HCEC 1CT (cell line): ENCODE measurements at regions not wholly inside any gene's neighbourhood (a gene's known extent, or its start where the extent isn't known, plus 50 kb on each side); places are given as distances from the start of the nearest gene placed in this dataset.

Experiments
- DNase-seq: peaks from one replicate; pipeline ENCODE4 v3.0.0-alpha.2; 2017

DNA sequence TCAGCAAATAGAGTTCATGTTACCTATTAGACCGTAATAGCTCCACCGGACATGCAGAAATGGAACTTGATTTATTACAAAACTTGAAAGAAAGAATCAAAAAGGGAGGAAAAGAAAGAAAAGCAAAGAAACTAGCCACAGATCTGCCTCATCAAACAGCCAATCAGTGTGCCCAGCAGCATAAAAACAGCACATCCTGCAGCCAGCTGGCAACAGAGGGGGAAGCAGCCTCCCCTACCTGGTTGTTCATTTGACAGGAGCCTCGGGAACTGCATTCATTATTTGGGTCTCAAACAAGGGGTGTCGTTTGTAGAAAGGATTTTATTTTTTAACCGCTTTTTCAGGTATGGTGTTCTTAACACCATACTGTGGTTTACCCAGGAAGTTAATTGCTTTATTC is 181.5 kb upstream of the TOPAZ1 start:
- DNase-seq: no peak

DNA sequence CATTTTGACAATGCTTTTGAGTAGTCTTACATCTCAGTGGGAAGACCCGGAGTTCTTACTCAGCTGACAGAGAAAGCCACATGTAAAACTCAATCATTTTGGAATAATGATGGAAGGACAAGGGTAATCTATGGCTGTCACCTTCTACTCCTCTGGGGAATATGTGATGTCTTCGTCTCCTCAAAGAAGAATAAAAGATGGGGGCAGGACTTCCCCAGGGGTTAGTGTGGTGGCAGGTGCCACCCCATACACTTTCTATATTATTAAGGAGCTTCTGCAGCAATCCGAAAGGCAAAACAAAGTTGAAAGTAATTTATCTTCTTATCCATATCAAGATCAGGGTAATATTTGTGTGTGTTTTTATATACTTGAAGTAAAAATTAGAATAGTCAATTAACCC is 180.4 kb upstream of the TOPAZ1 start:
- no peak for DNase-seq

DNA sequence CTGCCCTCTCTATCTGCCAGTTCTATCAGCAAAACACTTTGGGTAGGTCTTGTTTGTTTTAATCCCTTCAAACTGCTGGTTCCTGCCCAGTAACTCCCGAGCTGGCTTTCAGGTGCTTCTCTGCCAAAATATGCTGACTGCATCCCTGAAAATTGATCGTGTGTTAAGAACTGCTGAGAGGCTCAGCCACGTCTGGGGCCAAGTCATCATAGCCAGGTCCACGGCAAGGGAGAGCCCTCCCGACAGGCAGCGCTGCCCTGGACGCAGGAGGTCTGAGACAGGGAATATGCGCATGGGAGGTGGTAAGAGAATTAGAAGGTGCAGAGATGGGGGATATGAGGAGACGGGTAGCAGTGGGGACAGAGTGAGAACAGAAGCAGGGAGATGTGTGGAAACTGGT is 179.7 kb upstream of the TOPAZ1 start:
- DNase-seq: no peak

DNA sequence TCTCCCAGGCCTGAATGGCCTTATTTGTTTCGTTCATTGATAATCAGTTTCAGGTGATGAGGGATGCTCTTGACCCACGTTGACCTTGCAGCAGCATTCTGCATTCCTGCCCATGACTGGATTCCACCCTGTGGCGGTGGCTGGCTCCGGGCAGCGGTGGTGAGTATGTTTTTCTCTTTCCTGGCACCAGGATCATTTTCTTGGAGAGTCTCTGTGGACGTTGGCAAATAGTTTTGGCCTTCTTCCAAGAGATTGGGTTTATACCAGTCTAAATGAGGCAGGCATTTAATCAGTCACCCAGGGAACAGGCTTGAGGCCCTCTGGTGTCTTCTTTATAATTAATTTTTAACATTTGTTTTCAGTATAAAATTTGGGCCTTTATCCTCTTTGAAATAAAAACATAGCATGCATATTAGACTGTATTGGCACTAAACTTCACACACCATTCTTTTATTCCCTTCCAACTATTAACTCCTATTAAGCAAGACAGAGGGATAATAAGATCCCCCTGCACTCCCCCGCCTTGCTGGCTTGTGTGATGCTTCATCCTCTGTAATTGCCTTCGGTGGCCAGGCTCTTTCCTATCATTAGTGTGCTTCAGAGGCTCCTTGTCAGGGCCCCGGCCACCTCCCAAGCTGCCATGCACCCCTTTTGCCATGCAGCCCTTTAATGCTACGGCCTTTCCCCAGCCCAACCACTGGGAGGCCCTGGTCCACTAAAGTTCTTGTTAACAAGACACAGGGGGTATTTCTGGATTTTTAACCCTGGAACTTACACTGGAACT is 176.2 kb upstream of the TOPAZ1 start:
- DNase-seq: no peak

DNA sequence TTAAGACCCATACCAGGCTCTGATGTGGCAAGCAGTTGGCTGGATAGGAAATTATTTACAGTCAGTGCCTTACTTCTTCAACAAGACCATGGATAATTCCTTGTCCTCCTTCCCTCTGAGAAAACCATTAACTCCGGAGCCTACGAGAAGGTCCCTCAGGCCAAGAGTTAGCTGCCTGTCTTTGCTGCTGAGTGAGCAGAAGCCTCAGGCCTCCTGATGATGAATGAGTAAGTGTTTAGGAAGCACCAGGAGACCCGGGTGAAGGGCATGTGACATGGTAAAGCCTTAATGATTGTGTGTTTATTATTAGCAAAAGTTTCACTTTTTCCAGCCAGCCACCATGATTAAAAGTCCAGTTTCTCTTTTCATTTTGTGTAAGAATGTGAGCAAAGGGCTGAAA is 174.9 kb upstream of the TOPAZ1 start:
- no peak for DNase-seq

DNA sequence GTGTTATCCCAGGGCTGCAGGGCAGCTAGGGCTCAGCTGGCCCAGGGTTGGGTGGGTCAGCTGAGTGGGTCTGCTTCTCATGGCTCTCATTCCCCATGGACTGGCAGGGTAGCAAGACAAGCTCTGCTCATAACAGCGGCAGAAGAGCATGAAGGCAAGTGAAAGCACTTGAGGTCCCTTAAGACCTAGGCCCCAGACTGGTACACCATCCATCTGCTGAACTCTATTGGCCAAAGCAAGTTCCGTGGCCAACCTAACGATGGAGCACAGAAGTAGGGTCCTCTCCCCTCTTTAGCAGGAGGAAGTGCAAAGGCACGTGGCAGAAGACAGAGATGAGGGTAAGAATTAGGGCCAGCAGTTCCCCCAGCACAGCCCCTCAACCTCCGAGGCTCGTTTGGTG is 174.3 kb upstream of the TOPAZ1 start:
- DNase-seq: no peak

DNA sequence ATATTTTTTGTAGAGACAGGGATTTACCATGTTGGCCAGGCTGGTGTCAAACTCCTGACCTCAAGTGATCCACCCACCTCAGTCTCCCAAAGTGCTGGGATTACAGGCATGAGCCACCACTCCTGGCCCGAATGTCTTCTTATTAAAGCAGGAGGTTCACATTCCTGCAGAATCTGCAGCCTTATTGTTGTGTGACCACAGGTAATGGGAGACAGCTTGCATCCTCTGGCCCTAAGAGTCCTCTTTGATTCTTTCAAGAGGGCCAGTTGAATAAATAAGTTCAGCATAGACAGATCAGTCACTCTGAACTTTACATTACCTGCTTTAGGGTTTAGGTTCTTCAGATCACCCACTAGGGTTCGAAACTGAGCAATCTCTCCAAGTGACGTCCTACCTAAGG is 172.9 kb upstream of the TOPAZ1 start:
- no peak for DNase-seq

DNA sequence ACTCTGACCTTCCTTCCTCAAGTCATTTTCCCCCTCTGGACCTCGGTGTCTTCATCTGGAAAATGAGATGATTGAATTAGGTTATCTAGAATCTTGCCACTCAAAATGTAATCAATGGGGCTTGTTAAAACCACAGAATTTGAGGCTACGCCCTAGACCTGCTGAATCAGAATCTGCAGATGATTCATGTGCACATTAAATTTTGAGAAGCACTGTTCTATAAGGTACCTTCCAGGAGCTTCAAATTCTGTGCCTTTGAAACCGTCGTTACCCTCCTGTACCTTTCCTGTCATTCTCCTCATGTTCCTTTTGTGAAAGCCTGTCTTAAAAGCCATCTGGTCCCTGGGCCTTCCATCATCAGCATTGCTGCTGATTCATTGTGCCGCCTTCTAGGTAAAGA is 172.4 kb upstream of the TOPAZ1 start:
- DNase-seq: no peak

DNA sequence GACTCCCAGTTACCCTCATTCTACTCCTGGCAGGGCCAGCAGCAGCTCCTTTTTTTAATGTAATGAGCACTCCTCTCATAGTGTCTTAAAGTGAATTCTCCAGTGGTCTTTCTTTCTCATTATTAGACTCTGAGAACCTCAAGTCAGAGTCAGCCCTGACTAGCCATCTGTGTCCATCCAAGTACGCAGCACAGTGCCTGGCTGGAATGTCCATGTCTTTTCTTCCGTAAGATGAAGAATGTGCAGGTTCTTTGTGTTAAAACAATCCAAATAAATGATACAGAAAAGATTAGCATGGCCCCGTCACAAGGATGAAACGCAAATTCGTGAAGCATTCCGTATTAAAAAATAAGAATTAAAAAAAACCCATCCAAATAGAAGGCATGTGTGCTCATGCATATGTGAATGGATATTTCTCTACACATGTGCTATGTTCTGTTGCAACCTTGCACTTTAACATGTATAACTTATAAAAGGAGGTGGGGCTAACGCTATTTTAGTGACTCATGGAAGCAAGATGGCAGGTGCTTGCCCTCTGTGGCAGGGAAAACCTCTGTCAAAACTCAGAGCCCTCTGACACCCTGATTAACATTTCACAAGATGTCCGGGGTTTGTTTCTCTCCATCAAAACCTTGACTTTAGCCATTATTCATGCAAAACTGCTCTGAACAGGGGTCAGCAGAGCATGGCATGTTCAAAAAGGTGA is 170.7 kb upstream of the TOPAZ1 start:
- no peak for DNase-seq

DNA sequence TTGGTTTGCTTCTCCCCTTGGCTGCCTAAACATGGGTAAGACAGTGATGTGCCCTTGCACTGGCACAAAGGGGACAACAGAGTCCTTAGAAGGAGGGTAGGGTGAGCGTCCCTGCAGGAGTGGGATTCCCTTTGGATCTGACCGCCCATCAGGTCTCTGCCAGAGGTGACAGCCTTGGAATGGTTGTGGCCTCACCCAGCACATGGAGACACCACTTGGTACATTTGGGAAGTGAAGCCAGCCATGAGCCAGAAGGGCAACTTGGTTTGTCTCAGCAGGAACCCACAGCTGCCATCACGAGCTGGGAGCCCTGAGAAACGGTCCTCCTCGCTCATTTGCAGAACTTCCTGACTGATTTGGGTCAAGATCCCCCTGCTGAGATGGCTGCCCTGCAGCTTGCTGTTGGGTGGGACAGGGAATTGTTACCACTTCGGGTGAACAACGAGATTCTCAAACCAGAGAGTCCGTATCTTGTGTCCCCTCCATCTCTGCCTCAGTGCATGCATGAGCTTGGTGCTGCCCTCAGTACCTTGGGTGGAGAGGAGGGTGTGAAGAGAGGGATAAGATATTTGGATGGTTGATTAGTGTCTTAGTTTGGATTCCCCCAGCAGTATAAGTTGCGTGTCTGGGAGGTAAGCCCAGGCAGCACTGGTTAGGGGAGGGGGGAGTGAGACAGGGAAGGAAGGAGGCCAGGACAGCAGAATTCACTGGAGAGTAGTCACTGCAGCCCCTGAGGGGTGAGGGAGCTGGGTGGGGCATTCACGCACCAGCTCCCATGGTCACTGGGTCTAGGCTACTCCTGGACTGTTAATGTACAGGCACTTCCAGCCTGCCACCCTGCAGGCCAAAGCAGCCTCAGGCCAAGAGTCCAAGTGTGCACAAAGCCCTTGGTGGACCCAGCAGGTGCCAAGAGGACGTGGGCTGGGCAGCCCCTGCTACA is 168.8 kb upstream of the TOPAZ1 start:
- DNase-seq: no peak

DNA sequence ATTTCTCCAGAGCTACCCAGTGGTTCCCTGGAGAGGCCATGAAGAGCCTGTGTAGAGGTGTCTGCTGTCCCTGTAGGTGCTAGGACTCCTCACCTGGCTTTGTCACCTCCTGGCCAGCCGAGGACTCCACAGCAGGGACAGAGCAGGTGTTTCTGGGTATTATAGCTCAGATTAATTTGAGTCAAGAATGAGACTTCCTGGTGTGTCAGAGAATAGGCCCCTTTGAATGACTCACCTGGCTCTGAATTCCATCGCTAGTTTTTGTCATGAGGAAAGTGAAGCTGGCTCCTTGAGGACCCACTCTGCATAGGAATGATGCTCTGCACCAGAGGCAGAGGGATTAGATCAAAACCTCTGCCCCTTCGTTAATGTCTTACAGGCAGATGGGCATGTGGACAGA is 167.5 kb upstream of the TOPAZ1 start:
- no peak for DNase-seq

DNA sequence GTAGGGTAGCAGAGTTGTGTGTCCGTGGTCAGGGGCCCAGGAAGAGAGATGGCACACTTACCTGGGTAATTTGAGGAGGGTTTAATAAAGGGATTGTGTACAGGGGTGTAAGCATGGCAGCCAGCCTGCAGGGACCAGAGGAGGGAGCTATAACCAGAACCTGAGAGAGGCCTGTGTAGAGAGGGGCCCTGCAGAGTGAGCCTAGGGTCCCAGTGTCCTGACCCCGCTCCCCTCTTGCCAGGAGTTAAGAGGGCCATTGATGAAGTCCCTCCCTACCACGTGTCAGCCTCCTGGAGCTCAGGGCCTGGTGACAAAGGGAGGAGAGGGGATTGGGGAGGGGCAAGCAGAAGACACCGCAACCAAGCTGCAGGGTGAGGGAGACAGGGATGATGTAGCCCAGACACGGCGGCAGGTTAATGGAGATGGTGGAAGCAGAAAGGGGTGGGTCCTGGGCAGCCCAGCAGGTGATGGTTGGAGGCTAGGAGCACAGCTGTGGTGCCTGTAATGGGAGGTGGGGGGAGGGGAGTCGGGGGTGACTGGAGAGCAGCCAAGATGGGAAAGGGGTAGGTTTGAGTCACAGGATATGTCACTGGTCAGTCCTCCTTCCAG is 165.4 kb upstream of the TOPAZ1 start:
- no peak for DNase-seq

DNA sequence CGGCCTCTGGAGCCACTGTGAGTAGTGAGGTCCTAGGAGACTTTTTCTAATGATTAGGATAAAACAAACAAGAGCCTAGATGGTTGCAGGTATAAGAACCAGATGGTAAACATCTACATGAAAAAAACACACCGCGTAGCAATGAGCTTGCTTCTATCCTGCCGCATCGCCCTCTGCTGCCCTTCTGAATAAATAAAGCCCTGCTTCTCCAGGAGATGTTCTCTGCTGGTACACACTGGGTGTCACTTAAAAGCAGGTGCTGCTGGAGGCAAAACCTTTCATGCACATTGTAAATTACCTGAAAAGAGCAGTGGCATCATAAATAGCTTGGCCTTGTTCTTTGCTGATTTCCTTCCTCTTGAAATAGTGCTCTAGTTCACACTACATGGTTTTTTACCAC is 164.4 kb upstream of the TOPAZ1 start:
- DNase-seq: no peak

DNA sequence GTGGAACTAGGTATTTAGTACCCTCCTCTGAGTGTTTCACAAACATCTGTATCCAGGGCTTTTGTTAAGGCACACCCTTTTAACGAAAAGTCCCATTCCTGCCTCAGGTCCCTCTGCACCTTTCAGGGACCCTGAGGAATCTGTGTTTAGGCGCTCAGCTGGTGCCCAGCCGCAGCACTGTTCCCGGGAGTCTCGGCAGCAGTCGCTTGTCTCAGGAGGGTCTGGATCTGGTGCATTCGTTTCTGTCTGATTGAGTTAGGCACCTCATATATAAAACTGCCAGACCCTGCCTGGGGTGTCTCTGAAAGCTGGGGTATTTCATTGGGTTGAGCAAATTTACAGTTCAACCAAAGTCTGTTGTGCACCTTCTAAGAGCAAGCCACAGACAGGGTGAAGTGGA is 162.8 kb upstream of the TOPAZ1 start:
- no peak for DNase-seq

DNA sequence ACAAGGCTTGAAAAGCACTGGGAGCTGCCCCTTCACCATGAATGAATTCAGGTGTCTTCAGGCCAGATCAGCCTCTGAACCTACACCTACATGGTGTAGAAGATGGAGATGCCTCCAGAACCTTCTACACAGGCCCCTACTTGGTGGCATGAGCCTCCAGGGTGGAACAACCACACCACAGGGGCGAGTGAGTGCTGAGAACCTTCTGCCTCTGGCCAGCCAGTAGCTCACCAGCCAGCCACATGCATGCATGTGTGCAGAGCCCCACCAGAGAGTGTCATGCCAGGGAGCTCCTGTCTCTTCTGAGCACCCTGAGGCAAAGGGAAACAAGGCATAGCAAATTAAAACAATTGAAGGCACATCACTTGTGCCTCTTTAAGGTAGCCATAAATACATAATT is 161.8 kb upstream of the TOPAZ1 start:
- DNase-seq: no peak

DNA sequence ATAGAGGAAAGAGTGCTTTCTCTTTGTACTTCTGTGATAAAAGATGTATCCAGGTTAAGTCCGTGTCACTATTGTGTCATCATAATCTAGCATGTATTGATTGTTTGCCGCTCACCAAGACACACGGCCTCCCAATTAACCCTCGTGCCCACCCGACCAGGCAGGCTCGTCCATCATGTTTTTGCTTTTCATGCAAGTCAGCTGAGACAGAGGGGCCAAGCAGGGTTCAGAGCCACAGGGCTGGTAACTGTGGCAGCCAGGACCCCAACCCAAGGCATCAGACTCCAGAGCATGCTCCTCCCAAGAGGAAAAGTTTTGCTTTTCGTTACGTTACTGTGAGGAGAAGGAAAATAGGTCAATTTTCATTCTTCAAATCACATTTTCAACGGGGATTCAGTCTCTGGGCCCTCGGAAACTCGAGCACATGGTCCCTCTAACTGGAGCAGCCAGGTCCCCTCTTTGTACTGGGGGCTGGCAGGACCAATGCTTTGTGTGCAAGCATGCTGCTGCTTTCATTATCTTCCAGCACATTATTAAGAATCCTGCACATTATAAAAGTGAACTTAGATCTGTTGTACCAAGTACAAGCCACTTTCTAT is 161.1 kb upstream of the TOPAZ1 start:
- DNase-seq: no peak

DNA sequence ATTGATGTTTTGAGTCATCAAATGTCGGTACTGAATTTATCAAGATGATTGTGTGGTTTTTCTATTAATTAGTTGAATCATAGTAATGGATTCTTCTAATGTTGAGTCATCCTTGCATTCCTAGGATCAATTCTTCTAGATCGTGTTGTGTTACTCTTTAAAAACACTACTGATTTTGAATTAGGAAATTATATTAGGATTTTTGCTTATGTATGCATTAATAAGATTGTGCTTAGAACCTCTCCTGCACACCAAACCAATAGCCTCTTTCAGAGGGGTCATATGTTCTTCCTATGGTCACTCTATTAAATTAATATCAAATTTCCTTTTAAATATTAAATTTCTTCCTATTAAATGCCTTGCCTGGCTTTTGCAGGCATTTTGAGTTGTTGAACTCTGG is 151.7 kb upstream of the TOPAZ1 start:
- DNase-seq: no peak

DNA sequence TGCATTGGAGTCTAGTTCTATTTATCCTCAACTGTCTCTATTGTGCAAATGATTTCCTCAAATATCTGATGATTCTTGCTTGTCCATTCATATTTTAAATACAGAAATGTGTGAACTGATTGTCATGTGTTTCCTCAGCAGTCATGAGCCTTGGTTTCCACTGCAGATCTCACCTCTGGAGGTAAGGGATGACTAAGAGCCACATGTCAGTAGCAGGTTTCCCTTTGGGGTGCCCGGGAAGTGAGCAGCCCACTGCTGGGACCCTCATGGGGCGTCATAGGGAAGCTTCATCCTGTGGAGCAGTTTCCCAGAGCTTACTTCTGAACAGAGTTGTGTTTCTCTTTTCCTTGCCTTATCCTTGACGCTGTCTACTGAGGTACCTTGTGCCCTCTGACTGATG is 149.2 kb upstream of the TOPAZ1 start:
- no peak for DNase-seq

DNA sequence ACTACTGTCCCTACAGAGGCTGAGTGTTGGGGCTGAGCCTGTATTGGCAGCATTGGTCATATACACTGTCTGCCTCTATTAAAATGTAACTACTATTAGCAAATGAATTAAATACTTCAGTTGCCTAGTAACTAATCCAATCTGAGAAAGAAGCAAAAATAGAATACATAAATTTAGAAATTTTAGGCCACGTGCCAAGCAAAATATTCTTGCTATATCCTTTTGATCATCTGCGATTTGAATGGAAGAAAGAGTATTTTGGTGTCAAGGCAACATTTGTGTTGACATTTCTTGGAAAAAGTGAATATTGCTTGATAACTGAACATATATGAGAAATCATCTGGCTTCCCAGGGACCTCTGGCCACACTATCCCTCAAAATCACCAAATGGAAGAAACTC is 148.2 kb upstream of the TOPAZ1 start:
- no peak for DNase-seq

DNA sequence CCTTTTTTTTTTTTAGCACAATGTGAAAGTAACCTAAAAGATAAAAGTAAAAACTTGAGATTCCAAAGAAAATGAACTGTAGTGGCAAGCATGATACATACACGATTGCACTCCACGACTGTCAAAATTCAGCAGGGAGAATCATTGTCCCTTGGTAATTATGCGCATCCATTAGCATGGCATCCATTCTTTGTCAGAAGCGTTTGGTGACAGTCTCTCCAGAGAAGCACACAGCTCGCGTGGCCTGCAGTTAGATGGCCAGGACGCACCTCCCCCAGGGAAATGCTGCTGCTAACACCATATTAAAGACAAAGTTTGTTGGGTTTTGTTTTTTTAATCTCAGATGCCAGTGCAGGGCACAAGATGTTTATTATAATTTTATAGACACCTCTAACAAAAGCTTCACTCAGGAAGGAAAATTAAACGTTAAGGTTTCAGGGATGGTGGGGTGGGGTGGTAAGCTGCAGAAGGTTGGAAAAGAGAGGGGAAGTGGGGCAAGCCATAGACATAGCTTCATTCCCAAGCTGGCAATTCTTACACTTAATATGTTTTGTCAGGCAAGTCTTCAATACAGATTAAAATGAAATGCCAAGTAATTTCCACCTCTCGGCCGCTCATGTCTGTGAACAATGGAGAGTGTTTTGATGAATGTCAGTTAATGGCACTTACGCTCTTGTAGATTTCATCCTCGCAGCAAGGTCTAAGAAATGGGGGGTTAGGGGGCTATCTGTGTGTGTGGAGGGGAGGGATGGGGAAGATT is 142.8 kb upstream of the TOPAZ1 start:
- DNase-seq: no peak

DNA sequence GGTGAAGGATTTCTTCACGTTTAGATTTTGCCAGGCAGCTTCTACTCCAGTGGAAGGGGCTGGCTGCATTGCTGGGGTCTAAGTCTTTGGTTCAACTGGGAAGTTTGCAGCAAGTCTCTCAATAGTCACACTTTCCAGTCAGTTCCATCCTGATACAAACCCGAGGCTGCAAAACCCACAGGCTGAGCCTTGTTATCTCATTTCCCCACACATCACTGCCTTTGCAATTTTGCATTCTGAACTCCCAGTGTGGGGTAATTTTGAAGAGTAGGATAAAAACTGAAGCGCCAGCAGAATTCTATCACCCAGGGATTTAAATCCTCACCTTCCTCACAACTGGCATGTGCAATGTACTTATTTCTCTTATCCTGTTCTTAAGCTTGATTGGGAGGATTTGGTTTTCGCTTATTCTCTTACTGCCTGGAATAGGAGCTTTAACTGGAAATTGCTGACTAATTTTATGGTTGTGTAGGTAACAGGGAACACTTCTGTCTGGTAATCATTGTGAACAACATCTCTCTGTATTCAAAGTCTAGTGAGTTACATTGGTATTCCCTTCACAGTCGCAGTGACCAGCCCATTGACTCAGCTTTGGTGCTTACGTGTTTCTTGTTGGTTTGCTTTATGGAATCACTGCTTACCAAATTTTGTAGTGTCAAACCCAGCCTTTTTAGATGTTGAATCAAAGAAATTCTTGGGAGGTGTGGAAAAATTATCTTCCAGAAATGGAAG is 142.0 kb upstream of the TOPAZ1 start:
- no peak for DNase-seq
